NCI-H1417 (cell line): ENCODE measurements at regions not wholly inside any gene's neighbourhood (a gene's known extent, or its start where the extent isn't known, plus 50 kb on each side); places are given as distances from the start of the nearest gene placed in this dataset.
"Not testable (repeated sequence)": the region's sequence is repeated elsewhere in the genome, so short reads cannot be mapped to it uniquely, and the experiment has no call there.

Source experiments
- DNase-seq, 3 experiments: peaks; one replicate each; lab custom pipeline; 2025; lab: John Stamatoyannopoulos, UW

- DNase-seq, result no peak
These were observed 75.2 kb upstream of the COX7C start for GRCh38 chr5:86542532-86542931.

DNA sequence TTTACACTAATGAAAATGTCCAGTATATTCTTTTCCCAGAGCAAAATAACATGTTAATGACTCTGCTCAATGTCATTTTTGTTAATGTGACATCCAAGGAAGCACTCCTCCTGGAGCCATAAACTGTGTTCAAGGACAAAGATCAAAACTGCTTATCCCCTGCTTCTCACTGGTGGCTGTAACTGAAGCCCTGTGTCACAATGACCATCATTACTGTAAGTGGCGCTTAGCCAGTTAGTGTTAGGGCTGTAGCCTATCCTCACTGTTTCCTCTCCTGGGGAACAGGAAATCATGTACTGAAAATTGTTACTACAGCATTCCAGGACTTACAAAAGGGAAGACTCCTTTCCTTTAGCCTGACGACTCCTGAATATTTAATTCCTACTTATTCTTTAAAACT is 71.7 kb upstream of the COX7C start:
- DNase-seq, result peak in 1 of 3 experiments; percentile 27

DNA sequence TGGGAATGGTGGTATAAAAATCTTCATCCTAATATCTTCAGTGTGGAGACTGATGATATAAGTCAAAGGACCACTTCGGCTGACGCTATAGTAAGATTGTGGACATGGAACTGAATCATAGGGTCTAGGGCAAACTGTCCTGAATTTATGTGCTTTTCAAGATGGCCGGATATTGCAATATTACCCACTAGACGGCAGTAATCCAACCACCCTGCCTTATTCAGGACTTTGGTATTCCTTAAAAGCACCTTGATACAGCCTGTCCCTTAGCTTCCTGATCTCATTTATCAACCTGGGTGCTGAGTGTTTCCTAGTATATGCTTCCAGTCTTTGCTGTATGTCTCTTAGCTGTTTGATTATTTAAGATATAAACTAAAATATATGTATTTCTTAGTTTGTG is 71.2 kb upstream of the COX7C start:
- DNase-seq, result no peak

GRCh38 chr5:86554638-86555037 is 63.1 kb upstream of the COX7C start:
- DNase-seq, result no peak

DNA sequence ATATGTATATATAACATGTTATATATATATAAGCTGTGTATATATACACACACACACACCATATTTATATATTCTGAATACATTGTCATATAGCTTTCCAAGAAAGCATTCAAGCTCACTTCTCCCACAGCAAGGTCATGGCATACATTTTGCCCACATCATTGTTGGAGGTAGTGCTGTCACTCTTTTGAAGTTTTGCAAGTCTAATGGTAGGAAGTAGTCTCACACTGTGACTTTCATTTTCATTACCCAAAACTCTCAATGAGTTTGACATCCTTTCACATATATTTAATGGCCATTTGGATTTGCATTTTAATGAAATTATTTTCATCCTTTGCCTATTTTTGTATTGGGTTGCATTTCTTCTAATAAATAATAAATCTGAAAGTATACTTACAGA is 59.8 kb upstream of the COX7C start:
- no peak for DNase-seq

DNA sequence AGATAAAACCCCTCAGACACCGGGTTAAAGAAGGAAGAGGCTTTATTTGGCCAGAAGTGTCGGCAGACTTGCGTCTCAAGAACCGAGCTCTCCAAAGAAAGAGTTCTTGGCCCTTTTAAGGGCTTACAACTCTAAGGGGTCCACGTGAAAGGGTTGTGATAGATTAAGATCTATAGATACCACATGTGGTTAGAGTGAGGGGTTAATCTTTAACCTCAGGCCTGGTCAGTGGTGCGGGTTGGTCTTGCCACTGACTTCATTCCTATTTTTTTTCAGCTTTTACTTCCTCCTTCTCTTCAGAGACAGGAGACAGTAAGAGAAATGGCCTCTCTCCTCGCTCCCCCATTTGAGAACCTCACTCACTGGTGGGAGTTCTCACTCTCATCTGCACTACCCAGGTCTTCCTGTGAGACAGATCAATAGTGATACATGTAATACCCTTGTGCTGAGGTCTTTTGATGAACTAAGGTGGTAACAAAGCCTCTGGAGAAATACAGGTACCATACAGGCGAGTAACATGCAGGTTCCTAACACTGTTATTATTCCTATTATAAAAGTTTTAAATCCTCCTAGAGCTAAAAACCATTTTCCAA is 52.4 kb upstream of the COX7C start:
- no peak for DNase-seq

DNA sequence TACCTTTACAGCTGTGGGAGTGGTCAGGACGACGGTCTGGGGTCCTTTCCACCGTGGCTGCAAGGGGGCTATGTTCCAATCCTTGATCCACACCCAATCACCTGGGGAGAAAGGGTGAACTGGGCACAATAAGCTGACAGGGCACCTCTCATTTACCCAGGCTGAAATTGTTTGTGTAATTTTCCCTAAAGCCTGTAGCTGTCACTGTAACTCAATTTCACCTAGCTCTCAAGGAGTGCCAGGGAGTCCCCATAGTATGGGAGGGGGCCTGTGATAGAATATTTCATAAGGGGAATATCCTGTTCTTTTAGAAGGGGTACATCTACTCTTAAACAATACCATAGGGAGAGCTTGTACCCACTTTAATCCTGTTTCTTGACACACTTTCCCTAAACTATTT is 51.7 kb upstream of the COX7C start:
- DNase-seq, result not testable (repeated sequence)
